Uterus (tissue), 3 donors: ENCODE measurements at regions not wholly inside any gene's neighbourhood (a gene's known extent, or its start where the extent isn't known, plus 50 kb on each side); places are given as distances from the start of the nearest gene placed in this dataset.

ENCODE experiments used
- DNase-seq, 2 donors: peaks; one replicate each; pipeline ENCODE4 v3.0.0-alpha.2; 2019 to 2020
- H3K27ac ChIP-seq, 2 donors: fragments of 200-600 bp; sonication (generic); 1 replicate in 1 of 2; 2 replicates in 1 of 2; pipeline ENCODE4 v1.5.1; 2016 to 2018
- H3K27me3 ChIP-seq, 2 donors: fragments of 200-600 bp; sonication (generic); one replicate each; pipeline ENCODE4 v1.5.1; 2018 to 2019; ENCODE audit warnings: control low read depth in 1 of 2
- H3K36me3 ChIP-seq, 2 donors: fragments of 200-600 bp; sonication (generic); one replicate each; pipeline ENCODE4 v1.5.1; 2019; ENCODE audit warnings: control low read depth in 1 of 2
- H3K4me1 ChIP-seq, 2 donors: fragments of 200-600 bp; sonication (generic); one replicate each; pipeline ENCODE4 v1.5.1; 2018 to 2019; ENCODE audit warnings: control low read depth in 1 of 2
- H3K4me3 ChIP-seq, 2 donors: fragments of 200-600 bp; sonication (generic); 1 replicate in 1 of 2; 2 replicates in 1 of 2; pipeline ENCODE4 v1.5.1; 2018 to 2019; ENCODE audit warnings: mild to moderate bottlenecking in 1 of 2
- H3K9me3 ChIP-seq, 2 donors: fragments of 200-600 bp; sonication (generic); one replicate each; pipeline ENCODE4 v1.5.1; 2019; ENCODE audit warnings: control low read depth in 1 of 2
- CTCF ChIP-seq, 4 experiments: fragments of 200-600 bp in 2 of 4; fragments of 450-650 bp in 2 of 4; sonication (generic) in 2 of 4; IDR thresholded peaks; one replicate each; pipeline ENCODE4 v1.5.1; 2016 to 2019; ENCODE audit warnings: antibody characterized with exemption in 4 of 4, mild to moderate bottlenecking in 2 of 4, moderate library complexity in 1 of 4
- POLR2A ChIP-seq, 2 donors: fragments of 450-650 bp; IDR thresholded peaks; one replicate each; pipeline ENCODE4 v1.6.1; 2016; ENCODE audit warnings: antibody characterized with exemption in 2 of 2, mild to moderate bottlenecking in 1 of 2, moderate library complexity in 1 of 2
- intact Hi-C: fragments of 100-400 bp; cut with DNase I; formaldehyde crosslinking; loops from one replicate; pipeline ENCODE4 v1.15.1; 2023; ENCODE audit warnings: low total_unique reads
- donor health status: DM: yes; HTN: yes; CAD: no.

GRCh38 chr1:239795304-239795703 is 296.4 kb upstream of the FMN2 start:
- no peaks in the 10 kb centered on the region for H3K4me1 ChIP-seq
- H3K27ac ChIP-seq: no peak overlapping the region
- no peaks in the 10 kb centered on the region for H3K36me3 ChIP-seq
- H3K27me3 ChIP-seq: no peaks in the 10 kb centered on the region
- no peak for DNase-seq
- intact Hi-C loops: no loop called here
- no peak overlapping the region for H3K4me3 ChIP-seq
- TF ChIP-seq CTCF (IDR thresholded peaks at IDR 0.05): no peak
- TF ChIP-seq POLR2A (IDR thresholded peaks at IDR 0.05): no peak
- no peaks in the 10 kb centered on the region for H3K9me3 ChIP-seq

DNA sequence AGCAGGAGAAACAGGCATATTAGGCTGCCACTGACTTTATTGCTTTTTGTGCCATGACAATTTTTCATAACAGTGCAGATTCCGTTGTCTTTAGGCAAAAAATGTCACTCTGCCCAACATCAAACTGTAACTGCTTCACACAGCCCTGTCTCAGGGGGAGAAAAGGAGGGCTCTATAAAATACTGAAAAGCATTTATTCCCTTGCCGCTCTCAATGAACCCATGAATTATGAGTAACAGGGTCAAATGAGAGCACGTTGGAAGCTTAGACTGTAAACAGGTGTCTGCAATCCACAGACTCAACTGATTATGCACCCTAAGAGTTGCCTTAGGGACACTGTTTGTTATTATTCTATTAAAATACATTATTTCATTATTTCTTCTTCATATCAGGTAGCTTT is 292.1 kb upstream of the FMN2 start:
- Histone ChIP-seq H3K4me3 (no peak overlapping the region), H3K36me3 (no peaks in the 10 kb centered on the region), H3K4me1 (no peaks in the 10 kb centered on the region), H3K9me3 (no peaks in the 10 kb centered on the region), H3K27ac (no peak overlapping the region), H3K27me3 (no peaks in the 10 kb centered on the region)
- intact Hi-C loops: no loop called here
- no peak for DNase-seq
- TF ChIP-seq POLR2A (IDR thresholded peaks at IDR 0.05): no peak
- TF ChIP-seq CTCF (IDR thresholded peaks at IDR 0.05): no peak

- intact Hi-C loops: no loop called here
- no peaks in the 10 kb centered on the region for H3K4me1 ChIP-seq
- DNase-seq: no peak
- TF ChIP-seq CTCF (IDR thresholded peaks at IDR 0.05): no peak
- TF ChIP-seq POLR2A (IDR thresholded peaks at IDR 0.05): no peak
- H3K27me3 ChIP-seq: no peaks in the 10 kb centered on the region
- H3K4me3 ChIP-seq: no peak overlapping the region
- no peak overlapping the region for H3K27ac ChIP-seq
- H3K36me3 ChIP-seq: no peaks in the 10 kb centered on the region
- no peaks in the 10 kb centered on the region for H3K9me3 ChIP-seq
These were observed 290.8 kb upstream of the FMN2 start for GRCh38 chr1:239800861-239801260.

GRCh38 chr1:239802275-239802674 is 289.4 kb upstream of the FMN2 start:
- TF ChIP-seq POLR2A (IDR thresholded peaks at IDR 0.05) (no peak), CTCF (IDR thresholded peaks at IDR 0.05) (no peak)
- H3K9me3 ChIP-seq: no peaks in the 10 kb centered on the region
- H3K4me1 ChIP-seq: no peaks in the 10 kb centered on the region
- no peaks in the 10 kb centered on the region for H3K27me3 ChIP-seq
- intact Hi-C loops: no loop called here
- no peak for DNase-seq
- H3K27ac ChIP-seq: no peak overlapping the region
- no peak overlapping the region for H3K4me3 ChIP-seq
- H3K36me3 ChIP-seq: no peaks in the 10 kb centered on the region

GRCh38 chr1:239803781-239804180 is 287.9 kb upstream of the FMN2 start:
- Histone ChIP-seq H3K36me3 (no peaks in the 10 kb centered on the region), H3K27me3 (no peaks in the 10 kb centered on the region), H3K4me1 (no peaks in the 10 kb centered on the region), H3K27ac (no peak overlapping the region), H3K4me3 (no peak overlapping the region), H3K9me3 (no peaks in the 10 kb centered on the region)
- no peak for DNase-seq
- TF ChIP-seq POLR2A (IDR thresholded peaks at IDR 0.05): no peak
- no peak for TF ChIP-seq CTCF (IDR thresholded peaks at IDR 0.05)
- intact Hi-C loops: no loop called here
